ENCODE measurements at regions not wholly inside any gene's neighbourhood (a gene's known extent, or its start where the extent isn't known, plus 50 kb on each side); places are given as distances from the start of the nearest gene placed in this dataset.

- H3K4me3 ChIP-seq (ENCODE audit: low read depth, low read length): no peak overlapping the region
- no peak for DNase-seq (ENCODE audit: low read depth)
- no peak for TF ChIP-seq CTCF (IDR thresholded peaks at IDR 0.05; ENCODE audit: insufficient read depth, low read length)
Observed at GRCh38 chr12:4178424-4179170, 95.0 kb upstream of the CCND2 start.

GRCh38 chr12:4177262-4177661 is 96.3 kb upstream of the CCND2 start:
- H3K4me3 ChIP-seq (ENCODE audit: low read depth, low read length): no peak overlapping the region
- DNase-seq (ENCODE audit: low read depth): no peak
- TF ChIP-seq CTCF (IDR thresholded peaks at IDR 0.05; ENCODE audit: insufficient read depth, low read length): no peak

GRCh38 chr12:4176168-4176567 is 97.4 kb upstream of the CCND2 start:
- no peak overlapping the region for H3K4me3 ChIP-seq (ENCODE audit: low read depth, low read length)
- DNase-seq (ENCODE audit: low read depth): no peak
- TF ChIP-seq CTCF (IDR thresholded peaks at IDR 0.05; ENCODE audit: insufficient read depth, low read length): no peak

GRCh38 chr12:4174417-4174816 is 99.1 kb upstream of the CCND2 start:
- no peak overlapping the region for H3K4me3 ChIP-seq (ENCODE audit: low read depth, low read length)
- no peak for DNase-seq (ENCODE audit: low read depth)
- TF ChIP-seq CTCF (IDR thresholded peaks at IDR 0.05; ENCODE audit: insufficient read depth, low read length): no peak

- no peak for TF ChIP-seq CTCF (IDR thresholded peaks at IDR 0.05; ENCODE audit: insufficient read depth, low read length)
- no peak overlapping the region for H3K4me3 ChIP-seq (ENCODE audit: low read depth, low read length)
- DNase-seq (ENCODE audit: low read depth): no peak
Observed at GRCh38 chr12:4172999-4173398, 100.6 kb upstream of the CCND2 start.

GRCh38 chr12:4171742-4172141 is 101.8 kb upstream of the CCND2 start:
- no peak overlapping the region for H3K4me3 ChIP-seq (ENCODE audit: low read depth, low read length)
- TF ChIP-seq CTCF (IDR thresholded peaks at IDR 0.05; ENCODE audit: insufficient read depth, low read length): no peak
- no peak for DNase-seq (ENCODE audit: low read depth)

GRCh38 chr12:4169959-4170358 is 103.6 kb upstream of the CCND2 start:
- no peak for DNase-seq (ENCODE audit: low read depth)
- no peak overlapping the region for H3K4me3 ChIP-seq (ENCODE audit: low read depth, low read length)
- TF ChIP-seq CTCF (IDR thresholded peaks at IDR 0.05; ENCODE audit: insufficient read depth, low read length): no peak

Measured in fibroblast of the aortic adventitia (primary cell).